BE2C (cell line): ENCODE measurements at regions not wholly inside any gene's neighbourhood (a gene's known extent, or its start where the extent isn't known, plus 50 kb on each side); places are given as distances from the start of the nearest gene placed in this dataset.

Experiments
- DNase-seq: peaks from one replicate; pipeline ENCODE4 v3.0.0-alpha.2; 2020
- H3K27me3 ChIP-seq: fragments of 250-450 bp; sonication (Bioruptor Pico); 2 replicates; pipeline ENCODE4 v1.5.1; 2020; ENCODE audit warnings: mild to moderate bottlenecking
- H3K36me3 ChIP-seq: fragments of 250-450 bp; sonication (Bioruptor Pico); 2 replicates; pipeline ENCODE4 v1.5.1; 2020; ENCODE audit warnings: mild to moderate bottlenecking
- H3K4me1 ChIP-seq: fragments of 250-450 bp; sonication (Bioruptor Pico); 2 replicates; pipeline ENCODE4 v1.5.1; 2020
- H3K4me3 ChIP-seq: 2 replicates; pipeline ENCODE4 v1.5.1; 2011; ENCODE audit warnings: low read depth, low read length
- H3K9me3 ChIP-seq: fragments of 250-450 bp; sonication (Bioruptor Pico); 2 replicates; pipeline ENCODE4 v1.5.1; 2020
- CTCF ChIP-seq: IDR thresholded peaks from 2 replicates; pipeline ENCODE4 v1.5.1; 2012; ENCODE audit warnings: mild to moderate bottlenecking, low read depth, low read length

- Histone ChIP-seq H3K27me3 (no peaks in the 10 kb centered on the region), H3K9me3 (no peaks in the 10 kb centered on the region), H3K4me3 (no peak overlapping the region), H3K4me1 (no peaks in the 10 kb centered on the region), H3K36me3 (no peaks in the 10 kb centered on the region)
- no peak for TF ChIP-seq CTCF
- no peak for DNase-seq
These were observed 151.6 kb upstream of the PDE10A start for GRCh38 chr6:165814679-165815078.

- no peak overlapping the region for H3K4me3 ChIP-seq
- no peak for TF ChIP-seq CTCF
- no peaks in the 10 kb centered on the region for H3K9me3 ChIP-seq
- H3K36me3 ChIP-seq = no peaks in the 10 kb centered on the region
- no peaks in the 10 kb centered on the region for H3K4me1 ChIP-seq
- DNase-seq = no peak
- no peaks in the 10 kb centered on the region for H3K27me3 ChIP-seq
These were observed 148.5 kb upstream of the PDE10A start for GRCh38 chr6:165811512-165811911.

- no peaks in the 10 kb centered on the region; the same call in 1 of the 2 replicates for H3K9me3 ChIP-seq
- H3K4me3 ChIP-seq = no peak overlapping the region
- DNase-seq = no peak
- no peaks in the 10 kb centered on the region for H3K36me3 ChIP-seq
- no peaks in the 10 kb centered on the region for H3K4me1 ChIP-seq
- H3K27me3 ChIP-seq = no peaks in the 10 kb centered on the region
- TF ChIP-seq CTCF = no peak
These were observed 145.0 kb upstream of the PDE10A start for GRCh38 chr6:165808021-165808420.

- DNase-seq = no peak
- TF ChIP-seq CTCF = no peak
- no peaks in the 10 kb centered on the region for H3K36me3 ChIP-seq
- no peak overlapping the region for H3K4me3 ChIP-seq
- no peaks in the 10 kb centered on the region for H3K27me3 ChIP-seq
- H3K4me1 ChIP-seq = no peaks in the 10 kb centered on the region
- H3K9me3 ChIP-seq = no peaks in the 10 kb centered on the region; the same call in 1 of the 2 replicates
These were observed 144.4 kb upstream of the PDE10A start for GRCh38 chr6:165807249-165807960.

GRCh38 chr6:165806126-165806810, 143.2 kb upstream of the PDE10A start:
- Histone ChIP-seq H3K9me3 (no peaks in the 10 kb centered on the region; the same call in 1 of the 2 replicates), H3K27me3 (no peaks in the 10 kb centered on the region), H3K4me3 (no peak overlapping the region), H3K4me1 (no peaks in the 10 kb centered on the region), H3K36me3 (no peaks in the 10 kb centered on the region)
- no peak for TF ChIP-seq CTCF
- DNase-seq = no peak

GRCh38 chr6:165805636-165806035, 142.6 kb upstream of the PDE10A start:
- H3K4me1 ChIP-seq = no peaks in the 10 kb centered on the region
- H3K9me3 ChIP-seq = no peaks in the 10 kb centered on the region; the same call in 1 of the 2 replicates
- no peaks in the 10 kb centered on the region for H3K27me3 ChIP-seq
- DNase-seq = no peak
- H3K36me3 ChIP-seq = no peaks in the 10 kb centered on the region
- no peak for TF ChIP-seq CTCF
- no peak overlapping the region for H3K4me3 ChIP-seq
